Caco-2 (cell line): ENCODE measurements at regions not wholly inside any gene's neighbourhood (a gene's known extent, or its start where the extent isn't known, plus 50 kb on each side); places are given as distances from the start of the nearest gene placed in this dataset.

Source experiments
- BruUV-seq: library from RNA; stranded (reverse); fragments of 400-500 nt; replicated peaks from 2 replicates; lab custom pipeline; 2021; lab: Mats Ljungman, UMichigan
- CTCF ChIA-PET: fragments of 300-600 bp; sonication (Branson Sonifier 250); formaldehyde crosslinking; loops from one replicate; lab custom pipeline; 2022; ENCODE audit warnings: antibody characterized with exemption; lab: Charles Lee
- POLR2A ChIA-PET: fragments of 300-600 bp; sonication (Branson Sonifier 250); formaldehyde crosslinking; loops from one replicate; lab custom pipeline; 2022; ENCODE audit warnings: antibody characterized with exemption; lab: Charles Lee
- DNase-seq, 2 experiments: peaks; one replicate each; pipeline versions ENCODE4 v3.0.0 to v3.0.0-alpha.2; 2020 to 2022
- H3K27me3 ChIP-seq: replicated peaks from 2 replicates; pipeline ENCODE4 v1.6.0; 2011; ENCODE audit warnings: low read length; ENCODE audit not compliant: control insufficient read depth, insufficient read depth
- H3K36me3 ChIP-seq: 2 replicates; pipeline ENCODE4 v1.5.1; 2011; ENCODE audit warnings: low read length; ENCODE audit not compliant: control insufficient read depth, insufficient read depth
- H3K4me1 ChIP-seq: fragments of 250-450 bp; sonication (Bioruptor Pico); 2 replicates; pipeline ENCODE4 v1.5.1; 2020; ENCODE audit warnings: mild to moderate bottlenecking
- H3K4me3 ChIP-seq: 2 replicates; pipeline ENCODE4 v1.5.1; 2011; ENCODE audit warnings: low read depth, mild to moderate bottlenecking, control low read depth, low read length
- H3K9me3 ChIP-seq: fragments of 250-450 bp; sonication (Bioruptor Pico); 2 replicates; pipeline ENCODE4 v1.5.1; 2020; ENCODE audit warnings: mild to moderate bottlenecking, moderate library complexity
- H3K27ac Mint-ChIP-seq: one replicate; pipeline ENCODE4 v1.8.0; 2022; ENCODE audit warnings: mixed read lengths; ENCODE audit not compliant: unreplicated experiment
- H3K27me3 Mint-ChIP-seq: one replicate; pipeline ENCODE4 v1.8.0; 2022; ENCODE audit warnings: mixed read lengths; ENCODE audit not compliant: insufficient read depth, unreplicated experiment
- H3K36me3 Mint-ChIP-seq: one replicate; pipeline ENCODE4 v1.8.0; 2022; ENCODE audit warnings: mild to moderate bottlenecking, mixed read lengths; ENCODE audit not compliant: insufficient read depth, unreplicated experiment
- H3K4me1 Mint-ChIP-seq: one replicate; pipeline ENCODE4 v1.8.0; 2022; ENCODE audit warnings: low read depth, mixed read lengths; ENCODE audit not compliant: unreplicated experiment
- H3K4me3 Mint-ChIP-seq: one replicate; pipeline ENCODE4 v1.8.0; 2022; ENCODE audit warnings: mild to moderate bottlenecking, moderate library complexity, mixed read lengths; ENCODE audit not compliant: unreplicated experiment
- H3K9me3 Mint-ChIP-seq: one replicate; pipeline ENCODE4 v1.8.0; 2022; ENCODE audit warnings: mixed read lengths; ENCODE audit not compliant: unreplicated experiment
- intact Hi-C: fragments of 100-400 bp; cut with micrococcal nuclease; formaldehyde crosslinking; loops from one replicate; pipeline ENCODE4 v1.10.0; 2022; ENCODE audit not compliant: unreplicated experiment
- TF ChIP-seq, protein P1 (sequence below), 2 experiments: fragments of 200-600 bp in 1 of 2; IDR thresholded peaks; 1 replicate in 1 of 2; 2 replicates in 1 of 2; pipeline versions ENCODE4 v1.5.1 to v1.8.0; 2011 to 2022; ENCODE audit warnings: antibody characterized with exemption in 1 of 2, control low read depth in 1 of 2, inconsistent platforms in 1 of 2, low read depth in 1 of 2, low read length in 1 of 2, mild to moderate bottlenecking in 1 of 2, moderate library complexity in 1 of 2; ENCODE audit not compliant: insufficient read depth in 1 of 2, severe bottlenecking in 1 of 2, unreplicated experiment in 1 of 2

DNA sequence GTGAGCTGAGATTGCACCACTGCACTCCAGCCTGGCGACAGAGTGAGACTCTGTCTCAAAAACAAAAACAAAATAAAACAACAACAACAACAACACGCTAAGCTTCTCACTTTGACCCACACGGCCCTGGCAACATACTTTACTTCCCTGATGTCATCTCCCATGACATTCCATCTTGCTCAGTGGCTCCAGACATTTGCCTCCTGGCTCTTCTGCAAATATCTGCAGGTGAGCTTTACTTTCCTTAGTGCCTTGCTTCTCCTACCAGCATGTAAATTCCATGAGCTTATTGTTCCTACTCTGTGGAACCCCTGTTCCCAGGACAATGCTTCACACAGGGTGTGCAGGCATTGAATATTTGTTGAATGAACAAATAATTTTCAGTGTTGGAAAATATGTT is 205.6 kb upstream of the TMTC4 start:
- H3K9me3 ChIP-seq = no peaks in the 10 kb centered on the region
- intact Hi-C loops = no loop called here
- H3K4me1 Mint-ChIP-seq = no peaks in the 10 kb centered on the region
- no peaks in the 10 kb centered on the region for H3K36me3 Mint-ChIP-seq
- H3K27me3 ChIP-seq = no peaks in the 10 kb centered on the region
- no peak overlapping the region for H3K4me3 ChIP-seq
- POLR2A ChIA-PET = no interaction called here
- no peaks in the 10 kb centered on the region for H3K27me3 Mint-ChIP-seq
- no peak overlapping the region for H3K4me3 Mint-ChIP-seq
- CTCF ChIA-PET = no interaction called here
- BruUV-seq = no TSS peak
- H3K27ac Mint-ChIP-seq = no peak overlapping the region
- H3K9me3 Mint-ChIP-seq = peaks cover 23% of the 10 kb centered on the region
- TF ChIP-seq, protein P1, sequence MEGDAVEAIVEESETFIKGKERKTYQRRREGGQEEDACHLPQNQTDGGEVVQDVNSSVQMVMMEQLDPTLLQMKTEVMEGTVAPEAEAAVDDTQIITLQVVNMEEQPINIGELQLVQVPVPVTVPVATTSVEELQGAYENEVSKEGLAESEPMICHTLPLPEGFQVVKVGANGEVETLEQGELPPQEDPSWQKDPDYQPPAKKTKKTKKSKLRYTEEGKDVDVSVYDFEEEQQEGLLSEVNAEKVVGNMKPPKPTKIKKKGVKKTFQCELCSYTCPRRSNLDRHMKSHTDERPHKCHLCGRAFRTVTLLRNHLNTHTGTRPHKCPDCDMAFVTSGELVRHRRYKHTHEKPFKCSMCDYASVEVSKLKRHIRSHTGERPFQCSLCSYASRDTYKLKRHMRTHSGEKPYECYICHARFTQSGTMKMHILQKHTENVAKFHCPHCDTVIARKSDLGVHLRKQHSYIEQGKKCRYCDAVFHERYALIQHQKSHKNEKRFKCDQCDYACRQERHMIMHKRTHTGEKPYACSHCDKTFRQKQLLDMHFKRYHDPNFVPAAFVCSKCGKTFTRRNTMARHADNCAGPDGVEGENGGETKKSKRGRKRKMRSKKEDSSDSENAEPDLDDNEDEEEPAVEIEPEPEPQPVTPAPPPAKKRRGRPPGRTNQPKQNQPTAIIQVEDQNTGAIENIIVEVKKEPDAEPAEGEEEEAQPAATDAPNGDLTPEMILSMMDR (IDR thresholded peaks at IDR 0.05; ENCODE audit: insufficient read depth in 1 of 2, low read depth in 1 of 2, low read length in 1 of 2, severe bottlenecking in 1 of 2, unreplicated experiment in 1 of 2) = no peak
- H3K4me1 ChIP-seq = 0 out of 2 replicates have a peak, but pooled peaks cover 5% of the 10 kb centered on the region
- DNase-seq = no peak
- H3K36me3 ChIP-seq = no peaks in the 10 kb centered on the region

GRCh38 chr13:100879255-100879654 is 204.7 kb upstream of the TMTC4 start:
- H3K4me1 ChIP-seq = 0 out of 2 replicates have a peak, but pooled peaks cover 5% of the 10 kb centered on the region
- Mint-ChIP-seq H3K27me3 (no peaks in the 10 kb centered on the region), H3K4me1 (no peaks in the 10 kb centered on the region), H3K36me3 (no peaks in the 10 kb centered on the region), H3K4me3 (no peak overlapping the region), H3K9me3 (peaks cover 23% of the 10 kb centered on the region), H3K27ac (no peak overlapping the region)
- intact Hi-C loops = no loop called here
- BruUV-seq = no TSS peak
- H3K9me3 ChIP-seq = no peaks in the 10 kb centered on the region
- TF ChIP-seq, protein P1 (IDR thresholded peaks at IDR 0.05; ENCODE audit: insufficient read depth in 1 of 2, low read depth in 1 of 2, low read length in 1 of 2, severe bottlenecking in 1 of 2, unreplicated experiment in 1 of 2) = no peak
- H3K36me3 ChIP-seq = no peaks in the 10 kb centered on the region
- no peak for DNase-seq
- POLR2A ChIA-PET = no interaction called here
- no peak overlapping the region for H3K4me3 ChIP-seq
- CTCF ChIA-PET = no interaction called here
- no peaks in the 10 kb centered on the region for H3K27me3 ChIP-seq

GRCh38 chr13:100876044-100876403 is 201.4 kb upstream of the TMTC4 start:
- Mint-ChIP-seq H3K4me3 (no peak overlapping the region), H3K9me3 (peaks cover 23% of the 10 kb centered on the region), H3K27ac (no peak overlapping the region), H3K4me1 (no peaks in the 10 kb centered on the region), H3K27me3 (peaks cover 2% of the 10 kb centered on the region), H3K36me3 (no peaks in the 10 kb centered on the region)
- no TSS peak for BruUV-seq
- Histone ChIP-seq H3K4me3 (no peak overlapping the region), H3K9me3 (no peaks in the 10 kb centered on the region), H3K36me3 (no peaks in the 10 kb centered on the region), H3K27me3 (no peaks in the 10 kb centered on the region), H3K4me1 (0 out of 2 replicates have a peak, but pooled peaks cover 5% of the 10 kb centered on the region)
- no peak for DNase-seq
- CTCF ChIA-PET = no interaction called here
- TF ChIP-seq, protein P1 (IDR thresholded peaks at IDR 0.05; ENCODE audit: insufficient read depth in 1 of 2, low read depth in 1 of 2, low read length in 1 of 2, severe bottlenecking in 1 of 2, unreplicated experiment in 1 of 2) = no peak
- POLR2A ChIA-PET = no interaction called here
- intact Hi-C loops = no loop called here
